ENCODE measurements at regions not wholly inside any gene's neighbourhood (a gene's known extent, or its start where the extent isn't known, plus 50 kb on each side); places are given as distances from the start of the nearest gene placed in this dataset.

GRCh38 chr3:197353867-197354567 lies 55.6 kb upstream of the DLG1 start:
- no peak for TF ChIP-seq CTCF (IDR thresholded peaks at IDR 0.05)
- TF ChIP-seq POLR2A (IDR thresholded peaks at IDR 0.05): no peak
